IPS-15b (cell line): ENCODE measurements at regions not wholly inside any gene's neighbourhood (a gene's known extent, or its start where the extent isn't known, plus 50 kb on each side); places are given as distances from the start of the nearest gene placed in this dataset.

ENCODE experiments used
- H3K27me3 ChIP-seq: one replicate; pipeline ENCODE4 v1.6.1; 2013; ENCODE audit warnings: low read length; ENCODE audit not compliant: control insufficient read depth, insufficient read depth
- H3K36me3 ChIP-seq: one replicate; pipeline ENCODE4 v1.6.1; 2013; ENCODE audit warnings: low read length; ENCODE audit not compliant: control insufficient read depth, insufficient read depth
- H3K4me1 ChIP-seq: one replicate; pipeline ENCODE4 v1.6.1; 2013; ENCODE audit warnings: mild to moderate bottlenecking, low read length; ENCODE audit not compliant: control insufficient read depth, insufficient read depth
- H3K4me3 ChIP-seq: one replicate; pipeline ENCODE4 v1.5.1; 2013; ENCODE audit warnings: low read depth, low read length
- H3K9ac ChIP-seq: one replicate; pipeline ENCODE4 v1.6.1; 2013; ENCODE audit warnings: low read depth, mild to moderate bottlenecking, low read length
- H3K9me3 ChIP-seq: one replicate; pipeline ENCODE4 v1.6.1; 2013; ENCODE audit warnings: mild to moderate bottlenecking, low read length; ENCODE audit not compliant: control insufficient read depth, insufficient read depth

DNA sequence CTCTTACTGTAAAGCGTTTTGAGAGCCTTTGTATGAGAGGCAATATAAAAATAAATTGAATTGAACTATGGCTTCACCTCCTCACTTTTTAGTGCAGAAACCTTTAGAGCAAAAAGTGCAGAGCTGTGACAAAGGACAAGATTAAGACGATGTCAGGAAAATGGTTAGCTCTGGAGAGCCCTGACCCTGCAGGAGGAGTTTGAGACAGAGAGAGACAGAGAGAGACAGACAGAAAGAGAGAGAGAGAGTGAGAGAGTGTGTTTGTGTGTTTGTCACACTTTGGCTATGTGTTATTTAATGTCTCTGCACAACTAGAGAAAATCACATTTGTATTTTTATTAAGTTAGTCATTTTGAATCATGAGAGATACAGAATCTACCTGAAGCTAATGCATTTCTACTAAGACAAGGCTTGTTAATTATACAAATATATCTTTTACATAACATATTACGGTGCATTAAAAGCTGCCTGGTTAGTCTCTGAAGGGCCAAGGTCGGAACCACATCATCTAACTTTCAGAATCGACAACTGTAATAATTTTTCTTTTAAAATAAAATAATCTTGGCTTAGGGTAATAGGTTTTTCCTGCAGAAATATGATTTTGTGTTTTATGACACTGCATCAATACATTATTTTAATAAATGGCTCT is 423.5 kb upstream of the ZEB2 start:
- Histone ChIP-seq H3K4me1 (no peaks in the 10 kb centered on the region), H3K27me3 (no peaks in the 10 kb centered on the region), H3K9me3 (no peaks in the 10 kb centered on the region), H3K36me3 (no peaks in the 10 kb centered on the region), H3K4me3 (no peak overlapping the region), H3K9ac (no peak overlapping the region)

DNA sequence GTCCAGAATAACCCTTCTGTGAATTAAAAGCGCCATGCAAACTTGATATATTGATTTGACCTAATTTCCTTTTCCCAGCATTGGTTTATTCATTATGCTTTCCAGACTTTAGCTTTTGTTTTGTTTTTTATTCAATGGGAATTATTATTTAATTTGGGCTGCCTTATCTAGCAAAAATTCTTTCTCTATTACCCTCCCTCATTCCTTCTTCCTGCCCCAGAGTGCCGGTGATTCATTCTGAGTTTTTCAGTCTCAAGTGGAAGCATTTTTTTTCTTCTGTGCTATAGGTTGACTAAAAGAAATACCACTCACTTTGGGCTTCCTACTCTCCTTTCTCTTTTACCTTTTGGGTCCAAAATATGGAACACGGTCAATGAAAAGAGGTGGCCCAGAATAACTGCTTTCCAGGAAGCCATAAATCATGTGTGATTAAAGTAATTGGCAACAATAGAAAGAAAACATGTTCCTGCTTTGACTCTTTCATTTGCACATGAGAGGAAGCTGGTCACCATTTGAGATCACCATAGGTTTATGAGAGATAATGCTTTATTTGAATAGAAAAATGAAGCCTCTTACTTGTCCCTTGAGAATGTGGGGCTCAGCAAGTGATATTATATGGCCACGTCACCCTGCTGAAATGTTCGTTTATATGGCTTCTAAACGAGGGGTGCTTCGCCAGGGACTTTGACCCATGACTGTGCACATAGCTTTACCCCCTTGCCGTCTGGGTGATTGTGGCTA is 422.8 kb upstream of the ZEB2 start:
- H3K4me1 ChIP-seq: no peaks in the 10 kb centered on the region
- H3K9ac ChIP-seq: no peak overlapping the region
- H3K4me3 ChIP-seq: no peak overlapping the region

DNA sequence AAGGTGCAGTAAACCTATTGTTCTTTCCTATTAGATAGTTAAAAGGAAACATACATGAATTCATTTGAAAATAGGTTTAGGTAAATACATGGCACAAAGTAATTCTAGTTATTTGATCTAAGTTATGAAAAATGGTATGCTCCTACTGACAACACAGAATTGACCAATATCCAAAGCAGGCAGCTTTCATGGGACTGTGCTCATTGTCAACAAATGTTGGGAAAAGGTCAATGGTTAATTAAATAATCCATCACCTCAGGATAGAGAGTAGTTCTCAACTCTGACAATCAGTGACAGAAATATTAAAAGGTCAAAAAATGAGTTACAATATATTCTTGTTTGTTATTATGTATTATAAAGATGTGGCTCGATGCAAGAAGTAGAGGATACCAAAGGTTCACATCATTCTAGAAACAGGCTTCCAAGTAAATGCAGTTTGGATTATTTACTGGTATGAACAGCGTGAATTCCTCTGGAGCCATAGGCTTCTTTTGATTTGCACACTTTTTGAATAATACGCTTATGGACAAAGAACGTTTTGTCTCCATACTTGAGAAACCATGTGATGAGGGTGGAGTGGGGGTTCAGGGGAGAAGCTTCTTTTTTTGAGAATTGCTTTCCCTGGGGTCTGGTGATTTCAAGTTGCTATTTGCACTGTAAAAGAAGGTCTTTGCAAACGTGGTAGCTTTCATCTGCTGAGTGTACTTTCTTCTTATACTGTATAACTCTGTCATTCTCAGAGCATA is 422.0 kb upstream of the ZEB2 start:
- Histone ChIP-seq H3K4me1 (no peaks in the 10 kb centered on the region), H3K9ac (no peak overlapping the region), H3K4me3 (no peak overlapping the region), H3K36me3 (no peaks in the 10 kb centered on the region), H3K27me3 (no peaks in the 10 kb centered on the region), H3K9me3 (no peaks in the 10 kb centered on the region)

More for the DNA sequence above, 422.8 kb upstream of the ZEB2 start:
- Histone ChIP-seq H3K27me3 (no peaks in the 10 kb centered on the region), H3K9me3 (no peaks in the 10 kb centered on the region), H3K36me3 (no peaks in the 10 kb centered on the region)

DNA sequence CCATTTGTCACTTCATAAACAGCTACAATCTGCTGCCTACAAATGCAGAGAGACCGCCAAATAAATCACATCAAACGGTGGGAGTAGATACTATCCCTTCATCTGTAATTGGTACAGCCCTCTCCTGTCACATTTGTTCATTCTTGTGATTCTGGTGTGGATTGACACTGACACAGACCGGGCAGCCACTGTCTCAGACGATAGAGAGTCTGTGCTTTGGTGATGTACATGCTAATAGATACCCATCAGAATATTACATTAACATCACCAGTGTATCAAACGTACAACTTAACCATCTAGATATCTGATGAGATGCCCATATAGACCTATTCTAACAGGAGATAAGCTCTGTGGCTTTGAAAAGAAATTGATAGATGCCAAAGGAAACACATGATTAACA is 419.7 kb upstream of the ZEB2 start:
- H3K4me1 ChIP-seq: no peaks in the 10 kb centered on the region

DNA sequence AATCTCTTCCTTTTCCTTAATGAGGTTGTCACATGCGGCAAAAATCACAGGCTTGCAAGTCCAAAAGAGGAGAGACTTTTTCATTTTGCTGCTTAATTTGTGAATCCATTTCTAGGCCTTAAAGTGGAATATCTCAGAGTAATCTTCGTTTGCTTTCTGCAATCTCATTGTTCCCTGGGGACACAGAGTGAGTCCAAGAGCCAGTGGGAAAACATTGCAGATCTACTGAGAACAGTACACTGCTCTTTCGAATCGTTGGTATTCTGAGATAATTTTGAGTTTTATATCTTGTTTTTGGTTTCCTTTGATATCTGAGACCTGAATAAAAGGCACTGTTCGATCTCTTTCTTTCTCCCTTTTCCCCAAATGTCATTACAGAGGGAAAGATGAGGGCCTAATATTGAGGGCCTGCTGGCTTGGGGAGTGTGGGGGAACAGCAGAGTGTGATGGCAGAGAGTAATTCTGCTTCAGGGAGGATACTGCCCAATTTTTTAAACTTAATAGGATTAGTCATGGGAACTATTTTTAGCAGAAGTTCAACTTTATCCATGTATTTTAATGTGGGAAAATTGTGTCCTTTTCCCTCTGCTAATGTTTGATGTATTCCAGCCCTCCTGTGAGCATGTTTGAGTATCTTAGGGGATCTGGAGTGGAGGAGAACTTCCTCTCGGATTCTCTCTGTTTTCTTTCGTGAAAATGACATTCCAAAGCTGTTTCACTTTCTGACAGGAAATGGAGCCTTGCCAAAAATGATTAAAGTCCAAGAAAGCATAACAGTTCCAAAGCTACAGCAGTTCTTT is 418.2 kb upstream of the ZEB2 start:
- H3K4me3 ChIP-seq: no peak overlapping the region
- H3K9ac ChIP-seq: no peak overlapping the region

More for the DNA sequence above, 419.7 kb upstream of the ZEB2 start:
- Histone ChIP-seq H3K9ac (no peak overlapping the region), H3K27me3 (no peaks in the 10 kb centered on the region), H3K9me3 (no peaks in the 10 kb centered on the region), H3K4me3 (no peak overlapping the region), H3K36me3 (no peaks in the 10 kb centered on the region)

DNA sequence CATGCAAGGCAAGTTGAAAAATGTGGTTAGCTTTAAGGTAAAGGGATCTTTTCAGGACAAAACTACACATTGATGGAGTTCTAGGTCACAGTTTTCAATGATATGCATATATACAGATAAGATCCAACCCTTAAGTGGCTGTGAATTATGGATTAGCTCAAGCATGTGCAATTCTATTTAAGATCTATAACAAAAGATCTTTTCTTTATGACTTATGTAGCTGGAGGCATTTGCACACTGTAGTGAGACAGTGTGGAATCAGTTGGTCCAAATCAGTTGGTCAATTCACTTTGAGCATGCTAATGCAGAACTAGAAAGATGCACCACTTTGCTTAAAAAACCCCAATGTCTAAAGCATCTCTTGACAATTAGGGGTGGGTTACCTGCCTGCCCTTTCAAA is 417.1 kb upstream of the ZEB2 start:
- no peaks in the 10 kb centered on the region for H3K27me3 ChIP-seq
- no peak overlapping the region for H3K9ac ChIP-seq
- no peak overlapping the region for H3K4me3 ChIP-seq
- H3K36me3 ChIP-seq: no peaks in the 10 kb centered on the region
- H3K9me3 ChIP-seq: no peaks in the 10 kb centered on the region
- no peaks in the 10 kb centered on the region for H3K4me1 ChIP-seq

More for the DNA sequence above, 418.2 kb upstream of the ZEB2 start:
- Histone ChIP-seq H3K27me3 (no peaks in the 10 kb centered on the region), H3K36me3 (no peaks in the 10 kb centered on the region), H3K9me3 (no peaks in the 10 kb centered on the region), H3K4me1 (no peaks in the 10 kb centered on the region)

DNA sequence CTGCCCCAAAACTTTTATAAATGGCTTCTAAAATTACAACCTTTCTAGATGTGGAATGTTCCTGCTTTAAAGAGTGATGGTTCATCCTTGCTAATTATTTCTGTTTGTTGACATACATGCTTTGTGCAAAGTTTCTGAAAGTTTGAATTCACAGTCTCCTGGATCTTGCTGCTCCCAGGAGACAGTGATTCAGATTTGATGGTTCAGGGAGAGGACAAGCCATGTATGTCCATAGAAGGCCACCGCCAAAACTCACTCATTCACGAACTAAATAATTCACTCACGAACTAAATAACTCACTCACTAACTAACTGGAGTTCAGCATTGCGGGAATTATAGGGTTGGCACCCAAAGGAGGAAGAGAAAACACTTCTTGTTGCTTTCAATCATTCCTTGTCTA is 416.5 kb upstream of the ZEB2 start:
- H3K4me3 ChIP-seq: no peak overlapping the region
- H3K4me1 ChIP-seq: no peaks in the 10 kb centered on the region
- H3K27me3 ChIP-seq: no peaks in the 10 kb centered on the region
- H3K36me3 ChIP-seq: no peaks in the 10 kb centered on the region
- H3K9me3 ChIP-seq: no peaks in the 10 kb centered on the region
- H3K9ac ChIP-seq: no peak overlapping the region

DNA sequence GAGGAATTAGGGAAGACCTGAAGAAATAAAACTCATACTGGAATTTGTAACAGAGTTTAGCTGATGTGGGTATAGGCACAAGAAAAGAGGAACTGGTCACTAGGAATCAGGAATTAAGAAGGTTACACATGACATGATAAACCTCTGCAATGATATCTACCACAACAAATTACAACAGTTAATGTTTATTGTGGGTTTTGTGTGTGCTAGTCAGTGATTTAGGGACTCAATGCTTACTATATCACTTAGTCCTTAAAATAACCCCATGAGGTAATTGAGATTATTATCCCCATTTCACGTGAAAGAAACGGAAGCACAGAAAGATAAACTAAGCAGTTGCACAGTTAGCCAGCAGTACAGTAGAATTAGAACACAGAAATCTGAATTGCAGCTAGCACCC is 415.8 kb upstream of the ZEB2 start:
- Histone ChIP-seq H3K4me3 (no peak overlapping the region), H3K9ac (no peak overlapping the region), H3K4me1 (no peaks in the 10 kb centered on the region), H3K9me3 (no peaks in the 10 kb centered on the region), H3K27me3 (no peaks in the 10 kb centered on the region), H3K36me3 (no peaks in the 10 kb centered on the region)

DNA sequence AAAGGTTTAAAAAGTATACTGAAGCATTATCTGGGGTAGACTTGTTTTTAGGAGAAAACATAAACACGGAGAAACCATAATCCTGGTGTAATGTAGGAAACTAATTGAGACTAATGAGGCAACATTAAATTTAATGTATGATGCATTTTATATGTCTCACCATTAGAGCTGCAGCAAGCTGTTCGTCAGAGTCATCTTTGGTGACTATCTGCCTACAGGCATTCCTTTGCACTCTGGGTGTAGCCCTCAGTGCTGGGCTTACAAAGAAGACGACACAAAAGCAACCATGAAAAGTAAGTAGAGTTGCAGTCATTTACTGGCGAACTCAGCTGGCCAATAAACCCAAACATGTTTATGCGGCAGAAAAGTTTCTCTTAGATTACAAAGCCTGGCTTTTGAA is 415.3 kb upstream of the ZEB2 start:
- Histone ChIP-seq H3K4me3 (no peak overlapping the region), H3K36me3 (no peaks in the 10 kb centered on the region), H3K9me3 (no peaks in the 10 kb centered on the region), H3K9ac (no peak overlapping the region), H3K4me1 (no peaks in the 10 kb centered on the region), H3K27me3 (no peaks in the 10 kb centered on the region)

DNA sequence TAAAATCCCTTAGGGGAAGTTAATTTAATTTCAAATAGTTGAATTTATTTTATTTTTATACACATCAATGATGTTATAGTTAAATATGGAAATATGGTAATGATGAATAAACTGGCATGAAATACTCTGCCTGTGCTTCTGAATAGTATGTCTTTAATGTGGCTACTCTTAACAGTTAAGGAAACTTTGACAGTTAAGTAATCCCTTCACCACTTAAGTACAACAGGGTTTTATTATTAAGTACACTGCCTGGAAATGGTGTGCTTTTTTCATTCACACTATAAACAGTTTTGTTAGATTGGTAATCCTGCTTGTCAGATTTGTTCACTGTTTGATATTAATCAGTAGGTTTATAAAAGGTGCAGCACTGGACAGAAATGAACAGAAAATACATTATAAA is 412.0 kb upstream of the ZEB2 start:
- H3K9ac ChIP-seq: no peak overlapping the region
- no peaks in the 10 kb centered on the region for H3K36me3 ChIP-seq
- H3K4me3 ChIP-seq: no peak overlapping the region
- H3K4me1 ChIP-seq: no peaks in the 10 kb centered on the region
- H3K9me3 ChIP-seq: no peaks in the 10 kb centered on the region
- H3K27me3 ChIP-seq: no peaks in the 10 kb centered on the region

DNA sequence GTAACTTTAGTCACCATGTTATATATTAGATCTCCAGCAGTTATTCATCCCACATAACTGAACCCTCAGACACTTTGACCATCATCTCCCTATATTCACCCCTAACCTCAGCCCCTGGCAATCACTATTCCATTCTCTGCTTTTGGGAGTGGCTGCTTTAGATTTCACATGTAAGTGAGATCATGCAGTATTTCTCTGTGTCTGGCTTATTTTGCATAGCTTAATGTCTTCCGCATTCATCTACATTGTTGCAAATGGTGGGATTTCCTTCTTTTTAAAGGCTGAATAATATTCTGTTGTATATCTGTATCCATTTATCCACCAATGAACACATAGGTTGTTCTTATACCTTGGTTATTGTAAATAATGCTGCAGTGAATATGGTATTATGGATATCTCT is 411.6 kb upstream of the ZEB2 start:
- Histone ChIP-seq H3K36me3 (no peaks in the 10 kb centered on the region), H3K9me3 (no peaks in the 10 kb centered on the region), H3K9ac (no peak overlapping the region), H3K4me1 (no peaks in the 10 kb centered on the region), H3K4me3 (no peak overlapping the region), H3K27me3 (no peaks in the 10 kb centered on the region)
